ENCODE measurements at regions not wholly inside any gene's neighbourhood (a gene's known extent, or its start where the extent isn't known, plus 50 kb on each side); places are given as distances from the start of the nearest gene placed in this dataset.
"Not testable (repeated sequence)": the region's sequence is repeated elsewhere in the genome, so short reads cannot be mapped to it uniquely, and the experiment has no call there.

- DNase-seq (ENCODE audit: low read depth in 4 of 4, low spot score in 2 of 4): no peak
These were observed 376.7 kb upstream of the RORB start for GRCh38 chr9:74120470-74120869.

GRCh38 chr9:74122216-74122615 lies 374.9 kb upstream of the RORB start:
- no peak for DNase-seq (ENCODE audit: low read depth in 4 of 4, low spot score in 2 of 4)

- DNase-seq (ENCODE audit: low read depth in 4 of 4, low spot score in 2 of 4): no peak
These were observed 374.5 kb upstream of the RORB start for GRCh38 chr9:74122661-74123060.

DNA sequence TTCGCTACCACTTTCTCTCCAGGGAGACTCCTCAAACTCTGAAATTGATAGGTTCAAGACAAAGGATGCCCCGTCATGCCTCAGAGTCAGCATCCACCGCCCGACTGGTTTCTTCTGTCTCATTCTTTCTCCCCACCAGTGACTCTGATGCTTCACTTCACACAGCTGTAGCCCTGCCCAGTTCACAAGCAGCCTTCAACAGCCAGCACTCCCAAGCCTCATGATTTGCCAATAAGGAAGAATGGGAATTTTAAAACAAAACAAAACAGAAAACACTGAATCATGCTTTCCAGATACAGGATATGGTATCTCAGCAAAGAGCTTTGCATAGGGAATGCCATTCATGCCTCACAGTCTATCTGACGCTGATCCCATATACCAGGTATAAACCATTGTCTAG lies 371.2 kb upstream of the RORB start:
- DNase-seq (ENCODE audit: low read depth in 4 of 4, low spot score in 2 of 4): peak in 1 of 4 donors; percentile 3

GRCh38 chr9:74132986-74133385 lies 364.1 kb upstream of the RORB start:
- no peak for DNase-seq (ENCODE audit: low read depth in 4 of 4, low spot score in 2 of 4)

DNA sequence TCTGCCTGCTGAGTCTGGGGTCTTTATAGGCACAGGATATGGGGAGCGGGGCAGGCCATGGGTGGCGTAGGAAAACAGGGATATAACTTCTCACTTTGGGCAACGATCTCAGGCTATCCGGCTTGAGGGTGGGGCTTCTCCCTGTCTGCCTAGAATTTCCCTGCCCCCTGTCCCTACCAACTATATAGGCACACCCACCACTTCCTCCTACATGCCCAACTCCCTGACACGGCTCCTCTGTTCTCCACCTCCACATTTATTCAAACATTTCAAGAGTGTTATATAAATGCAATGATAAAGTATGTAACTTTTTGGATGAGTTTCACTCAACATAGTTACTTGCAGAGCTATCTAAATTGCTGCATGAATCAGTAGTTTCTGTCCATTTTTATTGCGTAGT lies 363.2 kb upstream of the RORB start:
- no peak for DNase-seq (ENCODE audit: low read depth in 4 of 4, low spot score in 2 of 4)

- no peak for DNase-seq (ENCODE audit: low read depth in 4 of 4, low spot score in 2 of 4)
These were observed 359.0 kb upstream of the RORB start for GRCh38 chr9:74138182-74138581.

DNA sequence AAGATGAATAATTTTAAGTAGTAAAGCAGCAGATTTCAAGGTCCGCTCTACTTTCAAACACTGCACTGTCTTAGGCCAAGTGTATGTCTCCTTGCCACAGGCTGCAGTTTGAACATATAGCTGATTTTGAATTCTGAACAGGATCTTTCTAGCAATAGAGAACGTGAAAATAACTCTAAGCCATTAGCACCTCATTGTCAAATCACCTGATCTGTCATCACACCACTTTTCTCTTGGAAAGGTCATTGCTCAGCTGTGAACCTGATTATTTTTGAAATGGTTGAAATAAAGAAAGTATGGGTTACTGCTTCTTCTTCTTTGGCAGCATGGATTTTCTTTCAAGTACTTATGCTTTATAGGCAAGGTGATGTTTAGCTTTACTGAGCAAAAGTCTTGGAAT lies 357.0 kb upstream of the RORB start:
- no peak for DNase-seq (ENCODE audit: low read depth in 4 of 4, low spot score in 2 of 4)

GRCh38 chr9:74147906-74148305 lies 349.2 kb upstream of the RORB start:
- DNase-seq (ENCODE audit: low read depth in 4 of 4, low spot score in 2 of 4): no peak

- no peak for DNase-seq (ENCODE audit: low read depth in 4 of 4, low spot score in 2 of 4)
These were observed 324.3 kb upstream of the RORB start for GRCh38 chr9:74172874-74173273.

GRCh38 chr9:74173284-74173683 lies 323.9 kb upstream of the RORB start:
- DNase-seq (ENCODE audit: low read depth in 4 of 4, low spot score in 2 of 4): no peak

GRCh38 chr9:74197771-74198170 lies 299.4 kb upstream of the RORB start:
- not testable (repeated sequence) for DNase-seq (ENCODE audit: low read depth in 4 of 4, low spot score in 2 of 4)

GRCh38 chr9:74205056-74205455 lies 292.1 kb upstream of the RORB start:
- no peak for DNase-seq (ENCODE audit: low read depth in 4 of 4, low spot score in 2 of 4)

DNA sequence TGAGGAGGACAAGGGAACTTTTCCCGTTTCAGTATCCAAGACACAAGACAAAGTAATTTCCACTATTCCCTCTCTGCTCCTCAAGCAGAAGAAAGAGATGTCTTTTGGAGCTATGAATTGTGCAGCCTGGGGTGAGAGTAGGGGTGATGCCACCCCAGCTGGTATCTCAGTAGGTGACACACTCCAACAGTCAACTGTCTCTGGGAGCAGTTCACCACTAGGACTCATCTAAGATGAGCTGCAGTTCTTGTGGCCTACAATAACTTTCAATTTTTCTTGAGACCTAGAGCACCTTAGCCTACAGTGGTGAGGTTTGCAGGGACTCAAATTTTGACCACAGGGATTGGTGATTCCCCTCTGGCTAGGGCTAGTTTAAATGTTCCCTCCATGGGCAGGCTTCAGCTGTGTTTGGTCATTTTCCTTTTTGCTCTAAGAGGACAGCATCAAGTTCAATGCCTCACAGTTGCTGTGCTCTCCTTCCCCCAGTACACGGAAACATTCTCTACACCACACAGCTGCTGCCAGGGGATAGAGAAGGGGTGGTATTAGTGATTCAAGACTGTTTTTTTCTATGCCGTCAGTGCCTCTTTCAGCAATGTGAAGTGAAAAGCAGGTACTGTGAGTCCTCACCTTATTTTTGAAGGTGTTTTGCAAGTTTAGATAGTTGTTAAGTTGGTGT lies 278.6 kb upstream of the RORB start:
- DNase-seq (ENCODE audit: low read depth in 4 of 4, low spot score in 2 of 4): no peak

DNA sequence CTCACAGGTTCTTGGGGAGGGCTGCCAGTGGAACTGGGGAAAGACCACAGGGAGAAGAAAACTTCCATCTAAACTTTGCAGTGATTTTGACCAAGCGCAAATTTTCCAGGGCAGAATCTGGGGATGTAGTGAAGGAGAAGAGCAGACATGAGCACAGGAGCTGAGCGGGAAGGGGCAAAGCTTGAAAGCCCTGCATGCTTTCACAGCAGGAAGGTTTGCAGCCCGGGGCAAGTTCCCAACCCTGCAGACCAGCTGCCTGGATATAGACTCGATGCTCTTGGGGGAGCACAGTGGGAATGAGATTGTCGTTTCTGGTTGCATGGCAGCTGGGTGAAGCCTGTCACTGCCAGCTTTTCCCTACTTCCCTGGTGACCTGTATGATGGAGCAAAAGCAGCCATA lies 276.8 kb upstream of the RORB start:
- DNase-seq (ENCODE audit: low read depth in 4 of 4, low spot score in 2 of 4): no peak

DNA sequence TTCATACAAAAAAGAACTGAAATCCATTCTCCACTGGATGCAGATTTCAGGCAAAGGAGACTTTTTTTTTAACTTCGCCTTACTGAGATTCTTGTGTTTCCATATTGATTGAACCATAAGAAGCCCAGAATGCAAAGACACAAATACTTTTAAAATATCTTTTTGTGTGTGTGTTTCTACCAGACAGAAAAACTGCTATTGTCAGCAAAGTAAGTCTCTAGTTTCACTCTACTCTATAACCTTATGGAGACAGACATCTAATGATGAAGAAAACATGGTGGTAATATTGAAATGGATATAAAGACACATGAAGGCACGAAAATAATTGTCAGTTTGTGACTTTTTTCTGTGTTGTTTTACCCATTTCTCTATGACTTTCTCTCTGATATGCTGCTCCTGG lies 260.3 kb upstream of the RORB start:
- DNase-seq (ENCODE audit: low read depth in 4 of 4, low spot score in 2 of 4): no peak

DNA sequence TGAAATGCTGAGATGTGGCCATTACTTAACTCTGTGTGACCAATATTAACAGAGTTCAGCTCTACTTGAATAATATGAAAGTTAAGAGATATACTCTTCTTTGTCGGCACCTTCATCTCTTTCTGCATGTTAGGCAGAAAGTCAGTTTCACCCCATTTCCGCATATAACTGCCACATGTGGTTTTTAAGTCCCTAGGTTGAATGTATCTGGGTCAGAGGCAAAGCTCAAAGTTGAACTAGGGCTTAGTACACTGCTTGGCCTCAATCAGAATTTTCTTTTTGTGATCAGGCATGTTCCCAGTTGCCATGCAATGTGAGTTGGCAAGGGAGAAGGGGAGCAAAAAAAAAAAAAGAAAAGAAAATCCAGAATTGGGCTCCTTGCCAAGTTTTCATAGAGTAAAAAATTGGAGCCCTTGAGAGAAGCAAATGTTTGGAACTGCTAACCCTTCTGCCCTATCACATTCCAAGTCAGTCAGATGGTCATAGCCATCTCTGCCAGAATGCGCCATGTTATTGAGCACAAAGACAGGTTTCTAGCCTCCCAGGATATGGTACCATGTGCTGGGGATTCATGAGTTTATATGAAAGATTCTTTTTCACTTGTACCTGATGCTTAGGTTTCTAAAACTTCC lies 251.2 kb upstream of the RORB start:
- no peak for DNase-seq (ENCODE audit: low read depth in 4 of 4, low spot score in 2 of 4)

- DNase-seq (ENCODE audit: low read depth in 4 of 4, low spot score in 2 of 4): no peak
These were observed 241.6 kb upstream of the RORB start for GRCh38 chr9:74255489-74255984.

DNA sequence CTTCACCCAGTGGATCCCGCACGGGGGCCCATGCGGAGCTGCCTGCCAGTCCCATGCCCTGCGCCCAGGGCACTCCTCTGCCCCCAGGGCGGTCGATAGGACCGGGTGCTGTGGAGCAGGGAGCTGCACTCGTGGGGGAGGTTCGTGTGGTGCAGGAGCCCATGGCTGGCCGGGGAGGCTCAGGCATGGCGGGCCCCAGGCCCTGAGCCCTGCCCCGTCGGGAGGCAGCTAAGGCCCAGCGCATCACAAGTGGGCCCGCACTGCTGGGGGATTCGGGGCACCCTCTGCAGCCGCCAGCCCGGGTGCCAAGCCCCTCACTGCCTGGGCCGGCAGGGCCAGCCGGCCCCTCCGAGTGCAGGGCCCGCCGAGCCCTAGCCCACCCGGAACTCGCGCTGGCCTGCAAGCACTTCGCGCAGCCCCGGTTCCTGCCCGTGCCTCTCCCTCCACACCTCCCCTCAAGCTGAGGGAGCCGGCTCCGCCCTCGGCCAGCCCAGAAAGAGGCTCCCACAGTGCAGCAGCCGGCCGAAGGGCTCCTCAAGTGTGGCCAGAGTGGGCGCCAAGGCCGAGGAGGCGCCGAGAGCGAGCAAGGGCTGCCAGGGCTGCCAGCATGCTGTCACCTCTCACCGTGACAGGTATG lies 221.1 kb upstream of the RORB start:
- DNase-seq (ENCODE audit: low read depth in 4 of 4, low spot score in 2 of 4): no peak

GRCh38 chr9:74277532-74277931 lies 219.6 kb upstream of the RORB start:
- no peak for DNase-seq (ENCODE audit: low read depth in 4 of 4, low spot score in 2 of 4)

DNA sequence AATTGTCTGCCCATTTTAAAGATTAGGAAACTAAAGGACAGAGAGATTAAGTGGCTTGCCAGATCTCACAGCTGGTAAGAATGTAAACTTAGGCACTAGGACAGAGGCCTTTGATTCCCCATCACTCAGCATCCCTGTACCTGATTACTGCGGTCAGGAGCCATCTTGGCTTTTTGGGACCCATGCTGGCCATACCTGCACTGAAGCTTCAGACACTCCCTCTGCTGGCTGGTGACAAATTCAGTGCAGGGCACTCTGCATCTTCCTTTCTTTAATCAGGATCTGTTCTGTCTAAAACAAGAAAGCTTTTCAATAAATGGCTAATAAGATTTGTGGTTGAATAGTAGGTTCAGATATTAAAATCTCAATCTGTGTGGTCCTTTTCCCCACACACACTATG lies 215.5 kb upstream of the RORB start:
- DNase-seq (ENCODE audit: low read depth in 4 of 4, low spot score in 2 of 4): no peak
